ENCODE measurements at regions not wholly inside any gene's neighbourhood (a gene's known extent, or its start where the extent isn't known, plus 50 kb on each side); places are given as distances from the start of the nearest gene placed in this dataset.

DNA sequence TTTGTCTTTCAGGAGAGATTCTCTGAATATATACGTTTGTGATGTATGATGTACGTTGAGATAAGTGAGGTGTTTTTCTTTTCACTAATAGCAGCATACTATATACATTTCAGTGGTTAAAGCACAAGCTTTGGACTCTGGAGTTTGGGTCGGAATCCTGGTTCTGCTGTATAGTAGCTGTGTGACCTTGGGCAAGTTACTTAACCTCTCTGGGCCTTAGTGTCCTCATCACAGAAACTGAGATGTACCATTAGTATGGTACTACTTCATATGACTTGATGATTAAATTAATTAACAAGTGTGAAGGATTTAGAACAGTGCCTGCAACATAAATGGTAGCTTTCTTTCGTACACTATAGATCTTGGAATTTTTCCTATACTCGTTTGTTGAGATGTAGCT is 258.7 kb downstream of the CDCA7 start:
- TF ChIP-seq, protein P1, sequence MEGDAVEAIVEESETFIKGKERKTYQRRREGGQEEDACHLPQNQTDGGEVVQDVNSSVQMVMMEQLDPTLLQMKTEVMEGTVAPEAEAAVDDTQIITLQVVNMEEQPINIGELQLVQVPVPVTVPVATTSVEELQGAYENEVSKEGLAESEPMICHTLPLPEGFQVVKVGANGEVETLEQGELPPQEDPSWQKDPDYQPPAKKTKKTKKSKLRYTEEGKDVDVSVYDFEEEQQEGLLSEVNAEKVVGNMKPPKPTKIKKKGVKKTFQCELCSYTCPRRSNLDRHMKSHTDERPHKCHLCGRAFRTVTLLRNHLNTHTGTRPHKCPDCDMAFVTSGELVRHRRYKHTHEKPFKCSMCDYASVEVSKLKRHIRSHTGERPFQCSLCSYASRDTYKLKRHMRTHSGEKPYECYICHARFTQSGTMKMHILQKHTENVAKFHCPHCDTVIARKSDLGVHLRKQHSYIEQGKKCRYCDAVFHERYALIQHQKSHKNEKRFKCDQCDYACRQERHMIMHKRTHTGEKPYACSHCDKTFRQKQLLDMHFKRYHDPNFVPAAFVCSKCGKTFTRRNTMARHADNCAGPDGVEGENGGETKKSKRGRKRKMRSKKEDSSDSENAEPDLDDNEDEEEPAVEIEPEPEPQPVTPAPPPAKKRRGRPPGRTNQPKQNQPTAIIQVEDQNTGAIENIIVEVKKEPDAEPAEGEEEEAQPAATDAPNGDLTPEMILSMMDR (IDR thresholded peaks at IDR 0.05; ENCODE audit: control extremely low read depth in 1 of 3, insufficient read depth in 1 of 3, low read depth in 1 of 3, low read length in 3 of 3) = no peak
- no peak for TF ChIP-seq SP1 (IDR thresholded peaks at IDR 0.05; ENCODE audit: low read depth, low read length)
- no peak for TF ChIP-seq KDM5A (IDR thresholded peaks at IDR 0.05; ENCODE audit: low read length)
- no peak for TF ChIP-seq CTBP2 (IDR thresholded peaks at IDR 0.05; ENCODE audit: borderline replicate concordance, insufficient read depth, insufficient read length, low read length)
